ENCODE measurements at regions not wholly inside any gene's neighbourhood (a gene's known extent, or its start where the extent isn't known, plus 50 kb on each side); places are given as distances from the start of the nearest gene placed in this dataset.
"Not testable (repeated sequence)": the region's sequence is repeated elsewhere in the genome, so short reads cannot be mapped to it uniquely, and the experiment has no call there.

- no peak for DNase-seq
Measured at GRCh38 chr13:44848920-44849676, 140.2 kb downstream of the NUFIP1 start.

- not testable (repeated sequence) for DNase-seq
Measured at GRCh38 chr13:44845281-44846058, 143.8 kb downstream of the NUFIP1 start.

- DNase-seq, result no peak
Measured at GRCh38 chr13:44844786-44845185, 144.5 kb downstream of the NUFIP1 start.

GRCh38 chr13:44843403-44843802 lies 145.9 kb downstream of the NUFIP1 start:
- no peak for DNase-seq

- no peak for DNase-seq
Measured at GRCh38 chr13:44842158-44842557, 147.1 kb downstream of the NUFIP1 start.

- DNase-seq, result no peak
Measured at GRCh38 chr13:44840131-44840530, 149.1 kb downstream of the NUFIP1 start.

GRCh38 chr13:44837250-44837649 lies 152.0 kb downstream of the NUFIP1 start:
- no peak for DNase-seq

GRCh38 chr13:44834404-44834803 lies 154.9 kb downstream of the NUFIP1 start:
- no peak for DNase-seq

- no peak for DNase-seq
Measured at GRCh38 chr13:44833626-44834025, 155.6 kb downstream of the NUFIP1 start.

GRCh38 chr13:44833139-44833538 lies 156.1 kb downstream of the NUFIP1 start:
- no peak for DNase-seq

GRCh38 chr13:44826591-44827350 lies 162.5 kb downstream of the NUFIP1 start:
- DNase-seq, result no peak

GRCh38 chr13:44825953-44826352 lies 163.3 kb downstream of the NUFIP1 start:
- DNase-seq, result no peak

- not testable (repeated sequence) for DNase-seq
Measured at GRCh38 chr13:44823555-44823954, 165.7 kb downstream of the NUFIP1 start.

- no peak for DNase-seq
Measured at GRCh38 chr13:44822291-44822690, 167.0 kb downstream of the NUFIP1 start.

GRCh38 chr13:44819772-44820171 lies 169.5 kb downstream of the NUFIP1 start:
- no peak for DNase-seq

GRCh38 chr13:44819245-44819644 lies 170.0 kb downstream of the NUFIP1 start:
- no peak for DNase-seq

- no peak for DNase-seq
Measured at GRCh38 chr13:44818428-44818827, 170.8 kb downstream of the NUFIP1 start.

- DNase-seq, result no peak
Measured at GRCh38 chr13:44818016-44818415, 171.3 kb downstream of the NUFIP1 start.

GRCh38 chr13:44817131-44817671 lies 172.1 kb downstream of the NUFIP1 start:
- DNase-seq, result no peak

- DNase-seq, result no peak
Measured at GRCh38 chr13:44816701-44817100, 172.6 kb downstream of the NUFIP1 start.

GRCh38 chr13:44815623-44816022 lies 173.6 kb downstream of the NUFIP1 start:
- no peak for DNase-seq

- DNase-seq, result no peak
Measured at GRCh38 chr13:44814836-44815235, 174.4 kb downstream of the NUFIP1 start.

GRCh38 chr13:44814161-44814560 lies 175.1 kb downstream of the NUFIP1 start:
- no peak for DNase-seq

All from NCI-H1417 treated with DMSO at 0.1 percent for 48 hours (cell line).